A673 (cell line): ENCODE measurements at regions not wholly inside any gene's neighbourhood (a gene's known extent, or its start where the extent isn't known, plus 50 kb on each side); places are given as distances from the start of the nearest gene placed in this dataset.

Source experiments
- CTCF ChIP-seq: fragments of 300-800, 200-600 bp; sonication (generic); conservative IDR thresholded peaks from 2 replicates; pipeline ENCODE4 v1.5.1; 2017; ENCODE audit warnings: low read depth, mild to moderate bottlenecking, antibody characterized with exemption, low read length, moderate library complexity, mixed read lengths
- EZH2 ChIP-seq: fragments of 200-600 bp; sonication (generic); IDR thresholded peaks from 2 replicates; pipeline ENCODE4 v1.6.1; 2017; ENCODE audit warnings: borderline replicate concordance, low read depth, mild to moderate bottlenecking, mixed read lengths, antibody characterized with exemption, low read length; ENCODE audit not compliant: poor library complexity, severe bottlenecking

- TF ChIP-seq CTCF: no peak
- TF ChIP-seq EZH2: no peak
Observed at GRCh38 chr2:13332060-13332459, 615.3 kb downstream of the TRIB2 start.
